ENCODE measurements at regions not wholly inside any gene's neighbourhood (a gene's known extent, or its start where the extent isn't known, plus 50 kb on each side); places are given as distances from the start of the nearest gene placed in this dataset.

GRCh38 chr4:59200992-59201391 lies 1999.1 kb upstream of the ADGRL3 start:
- DNase-seq (ENCODE audit: low read depth), result no peak
- TF ChIP-seq CTCF (IDR thresholded peaks at IDR 0.05; ENCODE audit: insufficient read depth, low read depth, low read length), result no peak
- no peak overlapping the region for H3K4me3 ChIP-seq (ENCODE audit: low read depth, low read length)

DNA sequence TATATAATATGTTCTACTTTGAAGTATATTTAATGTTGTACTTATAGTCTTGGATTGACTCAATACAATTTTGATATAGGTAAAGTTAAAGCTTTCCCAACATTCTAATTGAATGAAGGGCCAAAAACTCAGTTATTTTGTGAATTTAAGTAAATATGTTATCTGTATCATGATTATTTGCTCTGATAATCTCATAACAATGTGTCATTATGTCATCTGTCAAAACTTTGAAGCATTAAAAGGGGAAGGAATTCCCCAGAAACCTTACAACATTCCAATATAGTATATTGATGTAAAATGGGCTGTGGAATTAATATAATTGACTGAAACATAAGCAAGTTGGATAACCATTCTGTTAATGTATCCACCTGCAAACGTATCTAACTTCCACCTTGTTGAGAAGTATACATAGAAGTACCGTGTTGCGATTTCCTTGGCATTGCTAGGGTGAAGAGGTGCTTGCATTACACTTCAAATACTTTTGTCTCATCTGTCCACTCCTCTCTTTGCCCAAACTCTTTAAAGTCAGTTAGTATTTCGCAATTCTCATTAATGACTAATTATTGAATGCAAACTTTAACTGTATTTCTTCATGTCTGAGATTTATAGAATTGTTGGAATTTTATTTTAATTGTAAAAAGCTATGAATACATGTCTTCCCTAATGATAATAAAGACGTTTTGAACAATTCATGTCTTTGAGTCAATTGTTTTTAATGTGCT lies 1982.1 kb upstream of the ADGRL3 start:
- no peak for DNase-seq (ENCODE audit: low read depth)
- TF ChIP-seq CTCF (IDR thresholded peaks at IDR 0.05; ENCODE audit: insufficient read depth, low read depth, low read length), result no peak
- no peak overlapping the region for H3K4me3 ChIP-seq (ENCODE audit: low read depth, low read length)

DNA sequence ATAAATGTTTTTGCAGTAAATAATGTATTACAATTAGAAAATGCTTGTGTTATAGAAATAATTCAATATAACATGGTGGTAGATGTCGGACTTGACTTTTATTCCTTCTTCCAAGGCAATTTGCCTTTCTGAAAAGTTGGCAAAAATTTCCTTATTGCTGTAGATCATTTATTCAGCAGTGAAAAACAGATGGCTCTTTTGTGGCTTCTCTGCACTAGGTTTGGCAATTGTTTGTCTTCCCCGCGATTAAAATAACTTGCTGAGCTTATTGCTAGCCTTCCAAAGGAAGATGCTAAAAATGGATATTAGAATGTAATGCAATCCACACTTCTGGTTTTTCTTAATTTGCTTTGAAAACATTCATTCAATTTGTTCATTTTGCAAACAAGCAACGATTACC lies 1977.9 kb upstream of the ADGRL3 start:
- TF ChIP-seq CTCF (IDR thresholded peaks at IDR 0.05; ENCODE audit: insufficient read depth, low read depth, low read length), result no peak
- DNase-seq (ENCODE audit: low read depth), result no peak
- no peak overlapping the region for H3K4me3 ChIP-seq (ENCODE audit: low read depth, low read length)

- H3K4me3 ChIP-seq (ENCODE audit: low read depth, low read length), result no peak overlapping the region
- no peak for TF ChIP-seq CTCF (IDR thresholded peaks at IDR 0.05; ENCODE audit: insufficient read depth, low read depth, low read length)
- no peak for DNase-seq (ENCODE audit: low read depth)
These were observed 1976.7 kb upstream of the ADGRL3 start for GRCh38 chr4:59223292-59223941.

DNA sequence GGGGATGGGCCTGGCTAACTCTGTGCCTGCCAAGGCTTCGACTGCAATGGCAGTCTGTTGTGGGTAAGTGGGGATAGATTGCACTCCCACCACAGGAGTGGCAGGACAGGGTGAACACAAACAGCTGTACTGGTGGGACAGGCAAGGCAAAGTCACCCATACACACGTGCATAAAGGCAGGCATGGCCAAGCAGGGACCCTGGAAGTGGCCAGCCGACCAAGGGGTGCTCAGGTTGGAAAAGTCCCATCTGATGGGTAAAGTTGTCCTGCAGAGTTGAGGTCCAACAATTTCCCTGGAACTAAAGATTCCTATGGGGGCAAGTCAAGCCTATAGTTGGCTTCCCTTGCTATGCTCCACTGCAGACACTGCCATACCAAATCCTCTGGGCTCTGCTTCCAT lies 1961.9 kb upstream of the ADGRL3 start:
- no peak for TF ChIP-seq CTCF (IDR thresholded peaks at IDR 0.05; ENCODE audit: insufficient read depth, low read depth, low read length)
- no peak for DNase-seq (ENCODE audit: low read depth)
- no peak overlapping the region for H3K4me3 ChIP-seq (ENCODE audit: low read depth, low read length)

DNA sequence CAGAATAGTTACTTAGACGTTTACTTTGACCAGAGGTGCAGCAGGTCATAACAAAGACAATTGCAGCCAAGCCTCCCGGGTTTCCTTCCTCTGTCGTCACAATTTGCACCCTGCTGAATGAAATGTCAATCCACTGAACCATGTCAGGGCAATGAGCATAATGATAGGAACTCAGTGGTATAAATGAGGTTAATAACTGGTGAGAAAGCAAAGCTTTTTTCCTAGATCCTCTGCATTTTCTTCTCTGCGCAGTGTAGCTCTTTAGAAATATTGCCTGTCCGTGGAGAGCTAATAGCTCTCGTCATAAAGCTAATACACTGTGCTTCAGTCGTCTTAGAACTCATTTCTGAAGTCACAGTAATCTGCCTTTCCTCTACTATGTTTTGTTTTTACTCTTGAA lies 1960.1 kb upstream of the ADGRL3 start:
- no peak for DNase-seq (ENCODE audit: low read depth)
- H3K4me3 ChIP-seq (ENCODE audit: low read depth, low read length), result no peak overlapping the region
- TF ChIP-seq CTCF (IDR thresholded peaks at IDR 0.05; ENCODE audit: insufficient read depth, low read depth, low read length), result no peak

All from fibroblast of villous mesenchyme (primary cell).